Right atrium auricular region (tissue), 2 donors: ENCODE measurements at regions not wholly inside any gene's neighbourhood (a gene's known extent, or its start where the extent isn't known, plus 50 kb on each side); places are given as distances from the start of the nearest gene placed in this dataset.
A peak's percentile ranks its signal among the peaks of the same experiment; 100 is the strongest.

Experiments used
- DNase-seq: peaks from one replicate; pipeline ENCODE4 v3.0.0-alpha.2; 2019; ENCODE audit warnings: low spot score
- H3K27ac ChIP-seq, 2 donors: fragments of 200-600 bp; sonication (generic); 1 replicate in 1 of 2; 2 replicates in 1 of 2; pipeline ENCODE4 v1.5.1; 2016 to 2019
- H3K27me3 ChIP-seq, 2 donors: fragments of 200-600 bp; sonication (generic); one replicate each; pipeline versions ENCODE4 v1.5.1 to v1.6.0; 2017 to 2019
- H3K36me3 ChIP-seq: fragments of 200-600 bp; sonication (generic); one replicate; pipeline ENCODE4 v1.5.1; 2016
- H3K4me1 ChIP-seq, 2 donors: fragments of 200-600 bp; sonication (generic); one replicate each; pipeline versions ENCODE4 v1.5.1 to v1.6.0; 2017 to 2019
- H3K4me3 ChIP-seq, 2 donors: fragments of 200-600 bp; sonication (generic); 1 replicate in 1 of 2; 2 replicates in 1 of 2; pipeline ENCODE4 v1.5.1; 2017 to 2019; ENCODE audit warnings: mild to moderate bottlenecking in 1 of 2, moderate library complexity in 1 of 2
- H3K9me3 ChIP-seq, 2 donors: fragments of 200-600 bp; sonication (generic); one replicate each; pipeline ENCODE4 v1.5.1; 2019
- CTCF ChIP-seq, 2 donors: fragments of 200-600 bp; sonication (generic); IDR thresholded peaks; one replicate each; pipeline ENCODE4 v1.5.1; 2019; ENCODE audit warnings: antibody characterized with exemption in 2 of 2

- Histone ChIP-seq H3K4me1 (peaks cover 0 to 9% of the 10 kb centered on the region in 2 donors), H3K27ac (peak overlapping the region; percentile 68 to 70), H3K27me3 (no peaks in the 10 kb centered on the region), H3K4me3 (peak overlapping the region; percentile 59 to 68), H3K36me3 (no peaks in the 10 kb centered on the region), H3K9me3 (no peaks in the 10 kb centered on the region)
- no peak for DNase-seq
- no peak for TF ChIP-seq CTCF (IDR thresholded peaks at IDR 0.05)
Observed at GRCh38 chr4:183797011-183797444, 108.1 kb upstream of the STOX2 start.

- Histone ChIP-seq H3K27ac (peak overlapping the region; percentile 68 to 70), H3K36me3 (no peaks in the 10 kb centered on the region), H3K9me3 (no peaks in the 10 kb centered on the region), H3K27me3 (no peaks in the 10 kb centered on the region), H3K4me3 (peak overlapping the region; percentile 59 to 68), H3K4me1 (peaks cover 0 to 9% of the 10 kb centered on the region in 2 donors)
- DNase-seq, result no peak
- no peak for TF ChIP-seq CTCF (IDR thresholded peaks at IDR 0.05)
Observed at GRCh38 chr4:183797445-183798300, 107.4 kb upstream of the STOX2 start.

- Histone ChIP-seq H3K27ac (peak overlapping the region in 1 of 2 donors; percentile 34), H3K9me3 (no peaks in the 10 kb centered on the region), H3K27me3 (no peaks in the 10 kb centered on the region), H3K36me3 (no peaks in the 10 kb centered on the region), H3K4me3 (peak overlapping the region; percentile 59 to 68), H3K4me1 (peaks cover 0 to 9% of the 10 kb centered on the region in 2 donors)
- no peak for DNase-seq
- no peak for TF ChIP-seq CTCF (IDR thresholded peaks at IDR 0.05)
Observed at GRCh38 chr4:183798301-183799253, 106.5 kb upstream of the STOX2 start.

GRCh38 chr4:183801457-183802165, 103.5 kb upstream of the STOX2 start:
- no peak for DNase-seq
- Histone ChIP-seq H3K9me3 (no peaks in the 10 kb centered on the region), H3K27ac (no peak overlapping the region), H3K4me3 (no peak overlapping the region), H3K36me3 (no peaks in the 10 kb centered on the region), H3K4me1 (peaks cover 0 to 19% of the 10 kb centered on the region in 2 donors), H3K27me3 (no peaks in the 10 kb centered on the region)
- TF ChIP-seq CTCF (IDR thresholded peaks at IDR 0.05), result no peak

GRCh38 chr4:183806341-183806740, 98.8 kb upstream of the STOX2 start:
- no peak for TF ChIP-seq CTCF (IDR thresholded peaks at IDR 0.05)
- no peak for DNase-seq
- H3K27ac ChIP-seq, result peak overlapping the region; percentile 82 to 85
- H3K4me3 ChIP-seq, result no peak overlapping the region
- H3K27me3 ChIP-seq, result no peaks in the 10 kb centered on the region
- peaks cover 0 to 34% of the 10 kb centered on the region in 2 donors for H3K4me1 ChIP-seq
- no peaks in the 10 kb centered on the region for H3K36me3 ChIP-seq
- no peaks in the 10 kb centered on the region for H3K9me3 ChIP-seq
